22Rv1 (cell line): ENCODE measurements at regions not wholly inside any gene's neighbourhood (a gene's known extent, or its start where the extent isn't known, plus 50 kb on each side); places are given as distances from the start of the nearest gene placed in this dataset.

Experiments
- H3K27ac ChIP-seq: fragments of 450-650 bp; 2 replicates; pipeline ENCODE4 v1.5.1; 2017
- CTCF ChIP-seq: fragments of 450-650 bp; IDR thresholded peaks from 2 replicates; pipeline ENCODE4 v1.5.1; 2017; ENCODE audit warnings: mild to moderate bottlenecking
- ZFX ChIP-seq: fragments of 450-650 bp; IDR thresholded peaks from 2 replicates; pipeline ENCODE4 v1.6.1; 2017; ENCODE audit warnings: antibody characterized with exemption, borderline replicate concordance

- no peak for TF ChIP-seq ZFX
- no peak for TF ChIP-seq CTCF
- no peak overlapping the region for H3K27ac ChIP-seq
These were observed 540.8 kb upstream of the ADAMTS5 start for GRCh38 chr21:27507695-27508094.

- TF ChIP-seq CTCF (no peak), ZFX (no peak)
These were observed 538.6 kb upstream of the ADAMTS5 start for GRCh38 chr21:27505516-27505915.

DNA sequence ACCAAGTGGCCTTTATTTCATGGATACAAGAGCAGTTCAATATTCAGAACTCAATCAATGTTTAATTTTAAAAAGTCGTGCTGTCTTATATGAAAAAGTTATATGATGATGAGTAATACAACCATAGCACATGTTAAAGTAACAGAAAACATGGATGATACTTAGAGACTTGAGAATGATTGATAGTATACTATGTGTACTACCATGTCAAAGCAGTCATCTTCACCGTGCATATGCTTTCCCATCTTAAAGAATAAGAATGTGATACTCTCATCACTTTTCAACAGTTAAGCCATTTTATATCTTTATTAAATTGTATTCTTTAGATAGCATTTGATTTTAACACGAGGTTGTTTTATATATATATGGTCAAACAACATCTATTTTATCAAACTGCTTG lies 535.9 kb upstream of the ADAMTS5 start:
- H3K27ac ChIP-seq: no peak overlapping the region
- no peak for TF ChIP-seq CTCF
- TF ChIP-seq ZFX: no peak

More at GRCh38 chr21:27505516-27505915, 538.6 kb upstream of the ADAMTS5 start:
- H3K27ac ChIP-seq: no peak overlapping the region

GRCh38 chr21:27498025-27498424 lies 531.1 kb upstream of the ADAMTS5 start:
- H3K27ac ChIP-seq: no peak overlapping the region
- TF ChIP-seq CTCF (no peak), ZFX (no peak)

GRCh38 chr21:27495836-27496235 lies 528.9 kb upstream of the ADAMTS5 start:
- H3K27ac ChIP-seq: no peak overlapping the region
- no peak for TF ChIP-seq ZFX
- TF ChIP-seq CTCF: no peak

DNA sequence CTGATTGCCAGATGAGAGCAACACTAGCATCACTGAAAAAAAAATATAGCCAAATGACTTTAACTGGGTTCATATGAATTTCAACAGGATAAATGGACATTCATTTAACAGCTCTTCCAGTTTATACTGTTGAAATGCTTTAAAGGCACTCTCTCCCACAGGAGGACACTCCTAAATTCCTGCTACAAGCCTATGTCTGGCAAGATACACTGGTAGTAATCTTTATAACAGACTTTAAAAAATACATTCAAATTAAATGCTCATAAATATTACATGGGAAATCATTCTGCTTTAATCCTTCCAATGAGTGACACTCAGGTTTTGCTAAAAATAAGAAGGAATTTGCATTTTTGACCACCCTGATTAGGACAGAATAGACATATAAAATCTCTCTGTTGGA lies 526.7 kb upstream of the ADAMTS5 start:
- no peak overlapping the region for H3K27ac ChIP-seq
- TF ChIP-seq ZFX (no peak), CTCF (no peak)

- no peak overlapping the region for H3K27ac ChIP-seq
- TF ChIP-seq ZFX (no peak), CTCF (no peak)
These were observed 520.8 kb upstream of the ADAMTS5 start for GRCh38 chr21:27487676-27488075.
